ENCODE measurements at regions not wholly inside any gene's neighbourhood (a gene's known extent, or its start where the extent isn't known, plus 50 kb on each side); places are given as distances from the start of the nearest gene placed in this dataset.

DNA sequence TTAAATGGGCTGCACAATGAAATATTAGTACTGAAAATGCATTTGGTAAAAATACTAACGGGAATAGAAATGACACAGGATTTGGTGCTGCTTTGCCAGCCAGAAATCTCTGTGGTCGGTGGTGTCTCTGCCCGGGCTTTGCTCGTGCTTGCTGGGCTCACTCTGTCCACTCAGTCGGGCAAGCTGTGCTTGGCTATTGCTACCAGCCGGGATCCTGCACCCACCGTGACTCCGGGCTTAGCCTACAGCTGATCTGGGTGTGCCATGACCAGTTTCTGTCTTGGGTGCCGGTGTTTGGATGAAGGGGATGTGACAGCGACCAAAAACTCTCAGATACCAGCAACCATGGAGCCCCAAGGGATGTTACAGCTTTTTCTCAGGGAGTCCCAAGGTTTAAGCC is 487.7 kb downstream of the TECRL start:
- TF ChIP-seq, protein P1, sequence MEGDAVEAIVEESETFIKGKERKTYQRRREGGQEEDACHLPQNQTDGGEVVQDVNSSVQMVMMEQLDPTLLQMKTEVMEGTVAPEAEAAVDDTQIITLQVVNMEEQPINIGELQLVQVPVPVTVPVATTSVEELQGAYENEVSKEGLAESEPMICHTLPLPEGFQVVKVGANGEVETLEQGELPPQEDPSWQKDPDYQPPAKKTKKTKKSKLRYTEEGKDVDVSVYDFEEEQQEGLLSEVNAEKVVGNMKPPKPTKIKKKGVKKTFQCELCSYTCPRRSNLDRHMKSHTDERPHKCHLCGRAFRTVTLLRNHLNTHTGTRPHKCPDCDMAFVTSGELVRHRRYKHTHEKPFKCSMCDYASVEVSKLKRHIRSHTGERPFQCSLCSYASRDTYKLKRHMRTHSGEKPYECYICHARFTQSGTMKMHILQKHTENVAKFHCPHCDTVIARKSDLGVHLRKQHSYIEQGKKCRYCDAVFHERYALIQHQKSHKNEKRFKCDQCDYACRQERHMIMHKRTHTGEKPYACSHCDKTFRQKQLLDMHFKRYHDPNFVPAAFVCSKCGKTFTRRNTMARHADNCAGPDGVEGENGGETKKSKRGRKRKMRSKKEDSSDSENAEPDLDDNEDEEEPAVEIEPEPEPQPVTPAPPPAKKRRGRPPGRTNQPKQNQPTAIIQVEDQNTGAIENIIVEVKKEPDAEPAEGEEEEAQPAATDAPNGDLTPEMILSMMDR (IDR thresholded peaks at IDR 0.05) = no peak
- TF ChIP-seq SIN3A (IDR thresholded peaks at IDR 0.05; ENCODE audit: borderline replicate concordance, insufficient read depth, low read depth, low read length) (no peak), TCF7L2 (IDR thresholded peaks at IDR 0.05; ENCODE audit: low read depth, low read length) (no peak)
- TF ChIP-seq, protein P2, sequence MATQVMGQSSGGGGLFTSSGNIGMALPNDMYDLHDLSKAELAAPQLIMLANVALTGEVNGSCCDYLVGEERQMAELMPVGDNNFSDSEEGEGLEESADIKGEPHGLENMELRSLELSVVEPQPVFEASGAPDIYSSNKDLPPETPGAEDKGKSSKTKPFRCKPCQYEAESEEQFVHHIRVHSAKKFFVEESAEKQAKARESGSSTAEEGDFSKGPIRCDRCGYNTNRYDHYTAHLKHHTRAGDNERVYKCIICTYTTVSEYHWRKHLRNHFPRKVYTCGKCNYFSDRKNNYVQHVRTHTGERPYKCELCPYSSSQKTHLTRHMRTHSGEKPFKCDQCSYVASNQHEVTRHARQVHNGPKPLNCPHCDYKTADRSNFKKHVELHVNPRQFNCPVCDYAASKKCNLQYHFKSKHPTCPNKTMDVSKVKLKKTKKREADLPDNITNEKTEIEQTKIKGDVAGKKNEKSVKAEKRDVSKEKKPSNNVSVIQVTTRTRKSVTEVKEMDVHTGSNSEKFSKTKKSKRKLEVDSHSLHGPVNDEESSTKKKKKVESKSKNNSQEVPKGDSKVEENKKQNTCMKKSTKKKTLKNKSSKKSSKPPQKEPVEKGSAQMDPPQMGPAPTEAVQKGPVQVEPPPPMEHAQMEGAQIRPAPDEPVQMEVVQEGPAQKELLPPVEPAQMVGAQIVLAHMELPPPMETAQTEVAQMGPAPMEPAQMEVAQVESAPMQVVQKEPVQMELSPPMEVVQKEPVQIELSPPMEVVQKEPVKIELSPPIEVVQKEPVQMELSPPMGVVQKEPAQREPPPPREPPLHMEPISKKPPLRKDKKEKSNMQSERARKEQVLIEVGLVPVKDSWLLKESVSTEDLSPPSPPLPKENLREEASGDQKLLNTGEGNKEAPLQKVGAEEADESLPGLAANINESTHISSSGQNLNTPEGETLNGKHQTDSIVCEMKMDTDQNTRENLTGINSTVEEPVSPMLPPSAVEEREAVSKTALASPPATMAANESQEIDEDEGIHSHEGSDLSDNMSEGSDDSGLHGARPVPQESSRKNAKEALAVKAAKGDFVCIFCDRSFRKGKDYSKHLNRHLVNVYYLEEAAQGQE (IDR thresholded peaks at IDR 0.05; ENCODE audit: insufficient read depth in 1 of 2, low read depth in 2 of 2, low read length in 1 of 2) = no peak

Measured in Panc1 (cell line).